ENCODE measurements at regions not wholly inside any gene's neighbourhood (a gene's known extent, or its start where the extent isn't known, plus 50 kb on each side); places are given as distances from the start of the nearest gene placed in this dataset.

- TF ChIP-seq YY1 (IDR thresholded peaks at IDR 0.05; ENCODE audit: low read depth) (no peak), CTCF (IDR thresholded peaks at IDR 0.05) (no peak), MAX (IDR thresholded peaks at IDR 0.05; ENCODE audit: low read depth) (no peak), SMC3 (IDR thresholded peaks at IDR 0.05; ENCODE audit: low read depth, low read length) (no peak), NFIC (IDR thresholded peaks at IDR 0.05; ENCODE audit: borderline replicate concordance) (no peak), POLR2AphosphoS5 (IDR thresholded peaks at IDR 0.05; ENCODE audit: low read depth, low read length) (no peak), EP300 (IDR thresholded peaks at IDR 0.05; ENCODE audit: borderline replicate concordance in 1 of 2, low read depth in 1 of 2, low read length in 1 of 2) (no peak), JUND (IDR thresholded peaks at IDR 0.05) (no peak), MXI1 (IDR thresholded peaks at IDR 0.05; ENCODE audit: low read depth, low read length) (no peak)
Observed at GRCh38 chr15:69530991-69531664, 78.5 kb downstream of the RPLP1 start.

All from SK-N-SH (cell line).